SK-N-MC (cell line): ENCODE measurements at regions not wholly inside any gene's neighbourhood (a gene's known extent, or its start where the extent isn't known, plus 50 kb on each side); places are given as distances from the start of the nearest gene placed in this dataset.
"Not testable (repeated sequence)": the region's sequence is repeated elsewhere in the genome, so short reads cannot be mapped to it uniquely, and the experiment has no call there.

Source experiments
- DNase-seq: peaks from one replicate; pipeline ENCODE4 v3.0.0-alpha.2; 2011; ENCODE audit warnings: low read depth, low spot score
- H3K27ac ChIP-seq: fragments of 200-600 bp; sonication (generic); 2 replicates; pipeline ENCODE4 v1.5.1; 2016; ENCODE audit warnings: mixed run types
- H3K36me3 ChIP-seq: fragments of 200-600 bp; sonication (generic); 2 replicates; pipeline ENCODE4 v1.6.1; 2017; ENCODE audit warnings: antibody characterized with exemption, low read length, mixed read lengths; ENCODE audit not compliant: insufficient read depth
- H3K4me3 ChIP-seq: fragments of 200-600 bp; sonication (generic); 2 replicates; pipeline ENCODE4 v1.5.1; 2016
- H3K9ac ChIP-seq: fragments of 200-600 bp; sonication (generic); 2 replicates; pipeline ENCODE4 v1.8.0; 2017; ENCODE audit warnings: mixed run types, mixed read lengths; ENCODE audit not compliant: insufficient read length
- H3K9me3 ChIP-seq: fragments of 200-600 bp; sonication (generic); 2 replicates; pipeline ENCODE4 v1.6.1; 2017; ENCODE audit warnings: low read depth, mild to moderate bottlenecking, antibody characterized with exemption, low read length, moderate library complexity, mixed read lengths
- EZH2 ChIP-seq: fragments of 200-600 bp; sonication (generic); IDR thresholded peaks from one replicate; pipeline ENCODE4 v1.6.1; 2017; ENCODE audit warnings: antibody characterized with exemption
- FOXP2 ChIP-seq: optimal IDR thresholded peaks from 2 replicates; pipeline ENCODE3; 2011; ENCODE audit warnings: mild to moderate bottlenecking, moderate library complexity; ENCODE audit not compliant: insufficient read depth; ENCODE audit errors: extremely low read length, control extremely low read depth
- POLR2AphosphoS5 ChIP-seq: IDR thresholded peaks from 2 replicates; pipeline ENCODE4 v1.6.1; 2012; ENCODE audit warnings: mild to moderate bottlenecking, low read depth, low read length, borderline replicate concordance

GRCh38 chr7:17043012-17043877 is 161.5 kb upstream of the AGR3 start:
- no peaks in the 10 kb centered on the region for H3K9me3 ChIP-seq
- H3K27ac ChIP-seq = peak overlapping the region; percentile 98
- H3K9ac ChIP-seq = peak overlapping the region; percentile 77
- TF ChIP-seq FOXP2 (peak; percentile 64), POLR2AphosphoS5 (peak; percentile 37; the same call in 1 of the 2 replicates), EZH2 (no peak)
- H3K4me3 ChIP-seq = peak overlapping the region; percentile 67
- peak; percentile 83 for DNase-seq
- no peaks in the 10 kb centered on the region for H3K36me3 ChIP-seq

- TF ChIP-seq POLR2AphosphoS5 (no peak), FOXP2 (no peak), EZH2 (no peak)
- Histone ChIP-seq H3K36me3 (no peaks in the 10 kb centered on the region), H3K27ac (peak overlapping the region; percentile 98), H3K9me3 (no peaks in the 10 kb centered on the region), H3K4me3 (peak overlapping the region; percentile 67; the same call in 1 of the 2 replicates), H3K9ac (peak overlapping the region; percentile 77)
- DNase-seq = no peak
Measured at GRCh38 chr7:17044396-17044795, 162.6 kb upstream of the AGR3 start.

GRCh38 chr7:17044861-17045260 is 163.1 kb upstream of the AGR3 start:
- H3K36me3 ChIP-seq = no peaks in the 10 kb centered on the region
- H3K9me3 ChIP-seq = no peaks in the 10 kb centered on the region
- H3K9ac ChIP-seq = no peak overlapping the region
- TF ChIP-seq FOXP2 = no peak
- no peak for TF ChIP-seq EZH2
- TF ChIP-seq POLR2AphosphoS5 = no peak
- no peak for DNase-seq
- peak overlapping the region; percentile 98; the same call in 1 of the 2 replicates for H3K27ac ChIP-seq
- H3K4me3 ChIP-seq = no peak overlapping the region

GRCh38 chr7:17046259-17046658 is 164.5 kb upstream of the AGR3 start:
- no peak overlapping the region for H3K9ac ChIP-seq
- TF ChIP-seq EZH2 = no peak
- no peak for TF ChIP-seq FOXP2
- TF ChIP-seq POLR2AphosphoS5 = no peak
- no peak overlapping the region for H3K4me3 ChIP-seq
- no peaks in the 10 kb centered on the region for H3K9me3 ChIP-seq
- no peak overlapping the region for H3K27ac ChIP-seq
- H3K36me3 ChIP-seq = no peaks in the 10 kb centered on the region
- no peak for DNase-seq

GRCh38 chr7:17046666-17047065 is 164.9 kb upstream of the AGR3 start:
- Histone ChIP-seq H3K9ac (no peak overlapping the region), H3K27ac (no peak overlapping the region), H3K4me3 (no peak overlapping the region), H3K36me3 (no peaks in the 10 kb centered on the region), H3K9me3 (no peaks in the 10 kb centered on the region)
- DNase-seq = no peak
- TF ChIP-seq FOXP2 (no peak), POLR2AphosphoS5 (no peak), EZH2 (no peak)

- H3K9me3 ChIP-seq, DNase-seq, H3K4me3 ChIP-seq, H3K27ac ChIP-seq, H3K9ac ChIP-seq, H3K36me3 ChIP-seq: not testable (repeated sequence)
Measured at GRCh38 chr7:17053164-17053563, 171.4 kb upstream of the AGR3 start.

GRCh38 chr7:17054206-17054605 is 172.4 kb upstream of the AGR3 start:
- Histone ChIP-seq H3K36me3 (no peaks in the 10 kb centered on the region), H3K4me3 (no peak overlapping the region), H3K27ac (no peak overlapping the region), H3K9ac (no peak overlapping the region), H3K9me3 (no peaks in the 10 kb centered on the region)
- DNase-seq = no peak
- TF ChIP-seq EZH2 = no peak
- TF ChIP-seq POLR2AphosphoS5 = no peak
- no peak for TF ChIP-seq FOXP2

- no peak overlapping the region for H3K4me3 ChIP-seq
- DNase-seq = no peak
- H3K9ac ChIP-seq = no peak overlapping the region
- no peak overlapping the region for H3K27ac ChIP-seq
- no peak for TF ChIP-seq EZH2
- no peak for TF ChIP-seq FOXP2
- TF ChIP-seq POLR2AphosphoS5 = no peak
- no peaks in the 10 kb centered on the region for H3K36me3 ChIP-seq
- H3K9me3 ChIP-seq = no peaks in the 10 kb centered on the region
Measured at GRCh38 chr7:17054836-17055235, 173.1 kb upstream of the AGR3 start.

GRCh38 chr7:17055596-17055995 is 173.8 kb upstream of the AGR3 start:
- Histone ChIP-seq H3K9me3 (no peaks in the 10 kb centered on the region), H3K27ac (no peak overlapping the region), H3K36me3 (no peaks in the 10 kb centered on the region), H3K9ac (no peak overlapping the region), H3K4me3 (no peak overlapping the region)
- no peak for TF ChIP-seq FOXP2
- no peak for TF ChIP-seq EZH2
- TF ChIP-seq POLR2AphosphoS5 = no peak
- DNase-seq = no peak
